Head of caudate nucleus (tissue), 42 donors: ENCODE measurements at regions not wholly inside any gene's neighbourhood (a gene's known extent, or its start where the extent isn't known, plus 50 kb on each side); places are given as distances from the start of the nearest gene placed in this dataset.

ENCODE experiments used
- DNase-seq, 42 donors: peaks; one replicate each; pipeline versions ENCODE4 v3.0.0 to v3.0.0-alpha.2; 2020 to 2021; ENCODE audit warnings: mixed read lengths in 7 of 42
- intact Hi-C: fragments of 100-400 bp; cut with DNase I; formaldehyde crosslinking; loops from one replicate; pipeline ENCODE4 v1.15.0; 2022

DNA sequence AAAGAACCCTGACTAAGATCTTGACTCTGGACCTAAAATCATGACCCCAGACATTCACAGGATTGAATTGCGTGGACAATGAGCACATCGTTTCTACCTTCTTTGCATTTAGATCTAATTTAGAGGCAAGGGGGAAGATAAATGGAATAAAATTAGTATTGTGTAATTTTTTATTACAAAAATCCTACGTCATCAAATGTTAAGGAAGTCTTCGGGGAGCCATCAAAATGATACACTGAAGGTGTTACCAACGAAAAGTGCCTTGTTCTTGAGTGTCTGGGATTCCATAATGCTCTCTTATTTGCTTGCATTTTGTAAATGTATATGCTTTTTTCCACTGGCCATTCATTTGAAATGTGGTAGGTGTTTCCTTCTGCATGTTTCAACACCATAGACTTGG lies 52.8 kb upstream of the C3orf49 start:
- DNase-seq = no peak
- intact Hi-C loops = no loop called here

DNA sequence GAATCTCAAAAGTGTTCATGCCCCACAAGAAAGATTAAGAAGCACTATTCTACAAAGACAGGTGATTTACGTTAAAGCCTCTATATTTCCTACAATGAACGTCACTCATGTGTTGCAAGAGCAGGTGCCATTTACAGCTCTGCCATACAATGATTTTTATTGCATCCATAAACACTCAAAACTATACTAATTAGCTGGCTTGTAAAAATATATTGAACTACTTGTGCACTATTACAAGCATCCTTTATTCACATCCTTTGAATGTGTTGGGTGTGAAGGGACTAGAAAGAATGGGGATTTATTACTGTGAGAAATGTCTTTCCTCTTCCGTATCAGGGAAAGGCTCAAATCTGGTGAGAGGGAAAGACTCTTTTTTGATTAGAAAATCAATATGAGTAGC lies 50.7 kb upstream of the C3orf49 start:
- DNase-seq = no peak
- intact Hi-C loops = no loop called here

DNA sequence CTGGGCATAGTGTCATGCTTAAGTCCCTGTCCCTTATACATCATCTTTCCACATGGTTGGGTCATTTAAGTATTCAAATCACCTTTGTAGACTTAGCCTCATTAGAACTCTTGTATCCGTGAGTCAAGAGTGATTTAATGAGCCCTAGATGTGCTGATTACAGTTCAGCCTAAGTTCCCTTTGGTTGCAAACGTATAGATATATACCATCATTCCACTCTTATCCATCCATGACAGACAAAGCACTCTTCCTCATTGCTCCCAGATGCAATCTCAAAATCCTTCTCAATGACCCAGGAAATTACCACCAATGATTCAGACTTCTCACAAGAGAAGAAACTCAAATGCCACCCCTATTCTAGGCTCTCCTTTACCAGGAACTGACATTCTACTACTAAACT lies 50.2 kb upstream of the C3orf49 start:
- intact Hi-C loops = no loop called here
- DNase-seq = no peak
